Type B pancreatic cell (in vitro differentiated cells): ENCODE measurements at regions not wholly inside any gene's neighbourhood (a gene's known extent, or its start where the extent isn't known, plus 50 kb on each side); places are given as distances from the start of the nearest gene placed in this dataset.

Experiments used
- DNase-seq: peaks from one replicate; pipeline ENCODE4 v3.0.0; 2021; ENCODE audit warnings: mixed read lengths; ENCODE audit not compliant: unreplicated experiment; ENCODE audit errors: extremely low spot score
- H3K27ac Mint-ChIP-seq: 2 replicates; pipeline ENCODE4 v1.8.0; 2021; ENCODE audit warnings: mild to moderate bottlenecking, mixed read lengths
- H3K27me3 Mint-ChIP-seq: 2 replicates; pipeline ENCODE4 v1.8.0; 2021; ENCODE audit warnings: mixed read lengths
- H3K36me3 Mint-ChIP-seq: 2 replicates; pipeline ENCODE4 v1.8.0; 2021; ENCODE audit warnings: mixed read lengths
- H3K4me1 Mint-ChIP-seq: one replicate; pipeline ENCODE4 v1.8.0; 2021; ENCODE audit warnings: mixed read lengths; ENCODE audit not compliant: unreplicated experiment
- H3K4me3 Mint-ChIP-seq: 2 replicates; pipeline ENCODE4 v1.8.0; 2021; ENCODE audit warnings: mild to moderate bottlenecking, mixed read lengths
- H3K9me3 Mint-ChIP-seq: 2 replicates; pipeline ENCODE4 v1.8.0; 2021; ENCODE audit warnings: mixed read lengths
- CTCF ChIP-seq: fragments of 200-600 bp; sonication (generic); conservative IDR thresholded peaks from 2 replicates; pipeline ENCODE4 v1.5.0; 2021; ENCODE audit warnings: antibody characterized with exemption, mild to moderate bottlenecking

- DNase-seq = no peak
- no peak for TF ChIP-seq CTCF
- Mint-ChIP-seq H3K27me3 (peaks cover 5% of the 10 kb centered on the region), H3K4me1 (no peaks in the 10 kb centered on the region), H3K4me3 (no peak overlapping the region), H3K9me3 (no peaks in the 10 kb centered on the region), H3K36me3 (no peaks in the 10 kb centered on the region), H3K27ac (no peak overlapping the region)
Observed at GRCh38 chr1:239785576-239785975, 306.1 kb upstream of the FMN2 start.

- Mint-ChIP-seq H3K4me1 (no peaks in the 10 kb centered on the region), H3K36me3 (no peaks in the 10 kb centered on the region), H3K4me3 (no peak overlapping the region), H3K27me3 (peaks cover 5% of the 10 kb centered on the region), H3K27ac (no peak overlapping the region), H3K9me3 (no peaks in the 10 kb centered on the region)
- TF ChIP-seq CTCF = no peak
- DNase-seq = no peak
Observed at GRCh38 chr1:239786464-239786863, 305.2 kb upstream of the FMN2 start.

GRCh38 chr1:239792157-239792556 is 299.5 kb upstream of the FMN2 start:
- no peaks in the 10 kb centered on the region for H3K9me3 Mint-ChIP-seq
- no peaks in the 10 kb centered on the region for H3K4me1 Mint-ChIP-seq
- H3K4me3 Mint-ChIP-seq = no peak overlapping the region
- H3K36me3 Mint-ChIP-seq = no peaks in the 10 kb centered on the region
- no peak for TF ChIP-seq CTCF
- DNase-seq = no peak
- no peak overlapping the region for H3K27ac Mint-ChIP-seq
- H3K27me3 Mint-ChIP-seq = peaks cover 13% of the 10 kb centered on the region

GRCh38 chr1:239795304-239795703 is 296.4 kb upstream of the FMN2 start:
- Mint-ChIP-seq H3K36me3 (no peaks in the 10 kb centered on the region), H3K4me3 (no peak overlapping the region), H3K4me1 (no peaks in the 10 kb centered on the region), H3K27me3 (peaks cover 19% of the 10 kb centered on the region), H3K9me3 (no peaks in the 10 kb centered on the region), H3K27ac (no peak overlapping the region)
- no peak for TF ChIP-seq CTCF
- DNase-seq = no peak

- Mint-ChIP-seq H3K4me1 (peaks cover 8% of the 10 kb centered on the region), H3K27me3 (peaks cover 28% of the 10 kb centered on the region), H3K4me3 (no peak overlapping the region), H3K36me3 (no peaks in the 10 kb centered on the region), H3K9me3 (peaks cover 3% of the 10 kb centered on the region), H3K27ac (no peak overlapping the region)
- DNase-seq = no peak
- no peak for TF ChIP-seq CTCF
Observed at GRCh38 chr1:239799617-239800016, 292.1 kb upstream of the FMN2 start.

- Mint-ChIP-seq H3K27me3 (peaks cover 34% of the 10 kb centered on the region), H3K4me1 (peaks cover 8% of the 10 kb centered on the region), H3K4me3 (no peak overlapping the region), H3K36me3 (no peaks in the 10 kb centered on the region), H3K27ac (no peak overlapping the region), H3K9me3 (peaks cover 3% of the 10 kb centered on the region)
- no peak for TF ChIP-seq CTCF
- no peak for DNase-seq
Observed at GRCh38 chr1:239800861-239801260, 290.8 kb upstream of the FMN2 start.
